HEK293T (cell line): ENCODE measurements at regions not wholly inside any gene's neighbourhood (a gene's known extent, or its start where the extent isn't known, plus 50 kb on each side); places are given as distances from the start of the nearest gene placed in this dataset.

Source experiments
- BHLHE40 ChIP-seq: fragments of 450-650 bp; IDR thresholded peaks from 2 replicates; pipeline ENCODE4 v1.6.1; 2016; ENCODE audit warnings: mild to moderate bottlenecking, moderate library complexity, borderline replicate concordance
- ELF4 ChIP-seq: fragments of 450-650 bp; IDR thresholded peaks from 2 replicates; pipeline ENCODE4 v1.6.1; 2017; ENCODE audit warnings: antibody characterized with exemption
- FOXA1 ChIP-seq: fragments of 450-650 bp; IDR thresholded peaks from 2 replicates; pipeline ENCODE4 v1.6.1; 2016; ENCODE audit warnings: mild to moderate bottlenecking
- FOXM1 ChIP-seq: fragments of 450-650 bp; IDR thresholded peaks from 2 replicates; pipeline ENCODE4 v1.6.1; 2017; ENCODE audit warnings: mild to moderate bottlenecking, borderline replicate concordance
- L3MBTL2 ChIP-seq: fragments of 450-650 bp; conservative IDR thresholded peaks from 2 replicates; pipeline ENCODE4 v1.6.1; 2016; ENCODE audit warnings: mild to moderate bottlenecking
- NFRKB ChIP-seq: fragments of 450-650 bp; IDR thresholded peaks from 2 replicates; pipeline ENCODE4 v1.6.1; 2016; ENCODE audit warnings: mild to moderate bottlenecking, moderate library complexity
- SP1 ChIP-seq: fragments of 450-650 bp; IDR thresholded peaks from 2 replicates; pipeline ENCODE4 v1.6.1; 2017
- SUZ12 ChIP-seq: fragments of 450-650 bp; IDR thresholded peaks from 2 replicates; pipeline ENCODE4 v1.6.1; 2016; ENCODE audit warnings: mild to moderate bottlenecking
- TARDBP ChIP-seq: fragments of 450-650 bp; IDR thresholded peaks from 2 replicates; pipeline ENCODE4 v1.6.1; 2016

GRCh38 chr5:35557199-35557598, 60.5 kb upstream of the SPEF2 start:
- TF ChIP-seq FOXM1 (no peak), FOXA1 (no peak), ELF4 (no peak), TARDBP (no peak), SP1 (no peak), NFRKB (no peak), L3MBTL2 (no peak), SUZ12 (no peak), BHLHE40 (no peak)
